DND-41 (cell line): ENCODE measurements at regions not wholly inside any gene's neighbourhood (a gene's known extent, or its start where the extent isn't known, plus 50 kb on each side); places are given as distances from the start of the nearest gene placed in this dataset.
"Not testable (repeated sequence)": the region's sequence is repeated elsewhere in the genome, so short reads cannot be mapped to it uniquely, and the experiment has no call there.

Experiments
- ATAC-seq: fragments of 200-7000 bp; cut with Tn5 transposase; 3 replicates; pipeline ENCODE4 v1.9.1; 2021; ENCODE audit warnings: low read depth; ENCODE audit not compliant: insufficient read depth
- DNase-seq: peaks from one replicate; pipeline ENCODE4 v3.0.0-alpha.2; 2020
- H2AFZ ChIP-seq: 2 replicates; pipeline ENCODE4 v1.6.0; 2012; ENCODE audit warnings: low read depth, low read length
- H3K27ac ChIP-seq: 2 replicates; pipeline ENCODE4 v1.5.1; 2012; ENCODE audit warnings: low read length, inconsistent platforms
- H3K27me3 ChIP-seq: fragments of 200-600 bp; sonication (generic); 2 replicates; pipeline ENCODE4 v1.6.0; 2012; ENCODE audit warnings: low read length, mild to moderate bottlenecking, inconsistent platforms; ENCODE audit not compliant: insufficient read depth, poor library complexity
- H3K36me3 ChIP-seq: 2 replicates; pipeline ENCODE4 v1.5.1; 2012; ENCODE audit warnings: low read length, inconsistent platforms; ENCODE audit not compliant: insufficient read depth
- H3K4me1 ChIP-seq: 2 replicates; pipeline ENCODE4 v1.5.1; 2012; ENCODE audit warnings: mild to moderate bottlenecking, low read length; ENCODE audit not compliant: insufficient read depth
- H3K4me2 ChIP-seq: 2 replicates; pipeline ENCODE4 v1.6.0; 2012; ENCODE audit warnings: mild to moderate bottlenecking, moderate library complexity, low read length, inconsistent platforms; ENCODE audit not compliant: insufficient read depth
- H3K4me3 ChIP-seq, 2 experiments: fragments of 200-600 bp in 1 of 2; shearing (Covaris generic) in 1 of 2; 2 replicates each; pipeline ENCODE4 v1.5.1; 2012 to 2016; ENCODE audit warnings: inconsistent platforms in 2 of 2, low read length in 2 of 2, mild to moderate bottlenecking in 2 of 2, low read depth in 1 of 2, moderate library complexity in 1 of 2
- H3K79me2 ChIP-seq: 2 replicates; pipeline ENCODE4 v1.6.0; 2012; ENCODE audit warnings: low read length, inconsistent platforms; ENCODE audit not compliant: insufficient read depth
- H3K9ac ChIP-seq: 2 replicates; pipeline ENCODE4 v1.6.0; 2012; ENCODE audit warnings: low read depth, mild to moderate bottlenecking, inconsistent platforms, low read length, moderate library complexity
- H3K9me3 ChIP-seq: 2 replicates; pipeline ENCODE4 v1.5.1; 2012; ENCODE audit warnings: low read length, moderate library complexity, mild to moderate bottlenecking, inconsistent platforms; ENCODE audit not compliant: insufficient read depth, severe bottlenecking
- H4K20me1 ChIP-seq: 2 replicates; pipeline ENCODE4 v1.6.0; 2012; ENCODE audit warnings: low read length; ENCODE audit not compliant: insufficient read depth
- CTCF ChIP-seq: IDR thresholded peaks from 2 replicates; pipeline ENCODE4 v1.5.1; 2012; ENCODE audit warnings: borderline replicate concordance, low read length, moderate library complexity, mild to moderate bottlenecking; ENCODE audit not compliant: poor library complexity, severe bottlenecking; ENCODE audit errors: extremely low read depth
- EZH2 ChIP-seq: IDR thresholded peaks from 3 replicates; pipeline ENCODE4 v1.6.1; 2012; ENCODE audit warnings: borderline replicate concordance, low read depth, mild to moderate bottlenecking, moderate library complexity, low read length, inconsistent platforms; ENCODE audit not compliant: severe bottlenecking

- peaks cover 15% of the 10 kb centered on the region for H3K4me1 ChIP-seq
- DNase-seq (no peak), ATAC-seq (no peak)
- TF ChIP-seq EZH2, result no peak
- no peak for TF ChIP-seq CTCF
- H3K9ac ChIP-seq, result no peak overlapping the region
- H2AFZ ChIP-seq, result no peak overlapping the region
- H3K4me2 ChIP-seq, result no peak overlapping the region
- H4K20me1 ChIP-seq, result no peaks in the 10 kb centered on the region
- H3K79me2 ChIP-seq, result no peaks in the 10 kb centered on the region
- H3K9me3 ChIP-seq, result peaks cover 3% of the 10 kb centered on the region
- H3K27me3 ChIP-seq, result no peaks in the 10 kb centered on the region
- H3K36me3 ChIP-seq, result no peaks in the 10 kb centered on the region
- H3K4me3 ChIP-seq, result no peak overlapping the region
- H3K27ac ChIP-seq, result no peak overlapping the region
Measured at GRCh38 chr6:105676857-105677256, 274.0 kb upstream of the PREP start.

GRCh38 chr6:105675715-105676397 is 273.0 kb upstream of the PREP start:
- Histone ChIP-seq H3K9ac (no peak overlapping the region), H3K9me3 (no peaks in the 10 kb centered on the region), H3K79me2 (no peaks in the 10 kb centered on the region), H3K36me3 (no peaks in the 10 kb centered on the region), H4K20me1 (no peaks in the 10 kb centered on the region), H3K27ac (no peak overlapping the region), H3K27me3 (no peaks in the 10 kb centered on the region), H3K4me2 (no peak overlapping the region), H3K4me3 (no peak overlapping the region), H3K4me1 (peaks cover 15% of the 10 kb centered on the region), H2AFZ (no peak overlapping the region)
- TF ChIP-seq EZH2 (no peak), CTCF (no peak)
- ATAC-seq (peak; percentile 69; the same call in 1 of the 3 replicates), DNase-seq (no peak)

GRCh38 chr6:105672856-105673538 is 270.1 kb upstream of the PREP start:
- not testable (repeated sequence) for DNase-seq, H3K9me3 ChIP-seq, H3K36me3 ChIP-seq, H3K4me2 ChIP-seq, H3K9ac ChIP-seq, H3K79me2 ChIP-seq, ATAC-seq, H3K27me3 ChIP-seq, H2AFZ ChIP-seq, H4K20me1 ChIP-seq, H3K4me3 ChIP-seq, H3K27ac ChIP-seq
- H3K4me1 ChIP-seq, result peaks cover 15% of the 10 kb centered on the region

- no peaks in the 10 kb centered on the region for H3K4me1 ChIP-seq
Measured at GRCh38 chr6:105669232-105669631, 266.4 kb upstream of the PREP start.

More at GRCh38 chr6:105669232-105669631, 266.4 kb upstream of the PREP start:
- DNase-seq, result no peak
- ATAC-seq, result no peak
- no peak for TF ChIP-seq CTCF
- Histone ChIP-seq H4K20me1 (no peaks in the 10 kb centered on the region), H3K4me2 (no peak overlapping the region), H3K36me3 (no peaks in the 10 kb centered on the region), H3K9ac (no peak overlapping the region), H3K27ac (no peak overlapping the region), H3K27me3 (no peaks in the 10 kb centered on the region), H3K9me3 (peaks cover 3% of the 10 kb centered on the region), H3K79me2 (no peaks in the 10 kb centered on the region), H3K4me3 (no peak overlapping the region), H2AFZ (no peak overlapping the region)
